Progenitor cell of endocrine pancreas (in vitro differentiated cells): ENCODE measurements at regions not wholly inside any gene's neighbourhood (a gene's known extent, or its start where the extent isn't known, plus 50 kb on each side); places are given as distances from the start of the nearest gene placed in this dataset.

ENCODE experiments used
- DNase-seq: peaks from one replicate; pipeline ENCODE4 v3.0.0; 2021; ENCODE audit warnings: low spot score; ENCODE audit not compliant: unreplicated experiment
- H3K27ac Mint-ChIP-seq: 2 replicates; pipeline ENCODE4 v1.8.0; 2021; ENCODE audit warnings: mild to moderate bottlenecking, moderate library complexity, mixed read lengths
- H3K27me3 Mint-ChIP-seq: 2 replicates; pipeline ENCODE4 v1.8.0; 2021; ENCODE audit warnings: mixed read lengths
- H3K36me3 Mint-ChIP-seq: 2 replicates; pipeline ENCODE4 v1.8.0; 2022; ENCODE audit warnings: mixed read lengths; ENCODE audit not compliant: insufficient read depth
- H3K4me1 Mint-ChIP-seq: 2 replicates; pipeline ENCODE4 v1.8.0; 2021; ENCODE audit warnings: low read depth, mixed read lengths
- H3K4me3 Mint-ChIP-seq: 2 replicates; pipeline ENCODE4 v1.8.0; 2021; ENCODE audit warnings: low read depth, mild to moderate bottlenecking, moderate library complexity, mixed read lengths
- H3K9me3 Mint-ChIP-seq: 2 replicates; pipeline ENCODE4 v1.8.0; 2021; ENCODE audit warnings: low read depth, mixed read lengths
- TF ChIP-seq, protein P1 (sequence below): fragments of 200-600 bp; sonication (generic); IDR thresholded peaks from one replicate; pipeline ENCODE4 v1.5.0; 2021; ENCODE audit warnings: antibody characterized with exemption, mild to moderate bottlenecking; ENCODE audit not compliant: unreplicated experiment

DNA sequence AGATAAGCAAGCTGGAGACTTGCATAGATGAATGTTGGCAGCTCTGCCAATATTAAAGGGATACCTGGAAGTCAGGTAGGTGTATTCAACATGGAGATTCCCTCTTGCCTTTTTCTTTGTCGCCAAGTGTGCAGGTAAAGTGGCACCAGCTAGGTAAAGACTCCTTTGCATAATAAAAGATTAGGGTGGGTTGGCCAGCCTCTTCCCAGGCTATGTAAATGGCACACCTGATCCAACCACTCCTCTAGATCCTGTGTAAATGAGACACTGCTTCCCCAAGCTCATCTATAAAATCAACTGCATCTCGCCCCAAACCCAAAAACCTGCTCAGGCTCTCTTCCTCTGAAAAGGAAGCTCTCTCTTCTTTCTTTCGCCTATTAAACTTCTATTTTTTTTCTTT, 100.8 kb upstream of the DSCAM start:
- Mint-ChIP-seq H3K9me3 (peaks cover 10% of the 10 kb centered on the region), H3K27me3 (no peaks in the 10 kb centered on the region), H3K4me1 (no peaks in the 10 kb centered on the region), H3K4me3 (no peak overlapping the region), H3K36me3 (no peaks in the 10 kb centered on the region), H3K27ac (no peak overlapping the region)
- DNase-seq = no peak
- TF ChIP-seq, protein P1, sequence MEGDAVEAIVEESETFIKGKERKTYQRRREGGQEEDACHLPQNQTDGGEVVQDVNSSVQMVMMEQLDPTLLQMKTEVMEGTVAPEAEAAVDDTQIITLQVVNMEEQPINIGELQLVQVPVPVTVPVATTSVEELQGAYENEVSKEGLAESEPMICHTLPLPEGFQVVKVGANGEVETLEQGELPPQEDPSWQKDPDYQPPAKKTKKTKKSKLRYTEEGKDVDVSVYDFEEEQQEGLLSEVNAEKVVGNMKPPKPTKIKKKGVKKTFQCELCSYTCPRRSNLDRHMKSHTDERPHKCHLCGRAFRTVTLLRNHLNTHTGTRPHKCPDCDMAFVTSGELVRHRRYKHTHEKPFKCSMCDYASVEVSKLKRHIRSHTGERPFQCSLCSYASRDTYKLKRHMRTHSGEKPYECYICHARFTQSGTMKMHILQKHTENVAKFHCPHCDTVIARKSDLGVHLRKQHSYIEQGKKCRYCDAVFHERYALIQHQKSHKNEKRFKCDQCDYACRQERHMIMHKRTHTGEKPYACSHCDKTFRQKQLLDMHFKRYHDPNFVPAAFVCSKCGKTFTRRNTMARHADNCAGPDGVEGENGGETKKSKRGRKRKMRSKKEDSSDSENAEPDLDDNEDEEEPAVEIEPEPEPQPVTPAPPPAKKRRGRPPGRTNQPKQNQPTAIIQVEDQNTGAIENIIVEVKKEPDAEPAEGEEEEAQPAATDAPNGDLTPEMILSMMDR = no peak

DNA sequence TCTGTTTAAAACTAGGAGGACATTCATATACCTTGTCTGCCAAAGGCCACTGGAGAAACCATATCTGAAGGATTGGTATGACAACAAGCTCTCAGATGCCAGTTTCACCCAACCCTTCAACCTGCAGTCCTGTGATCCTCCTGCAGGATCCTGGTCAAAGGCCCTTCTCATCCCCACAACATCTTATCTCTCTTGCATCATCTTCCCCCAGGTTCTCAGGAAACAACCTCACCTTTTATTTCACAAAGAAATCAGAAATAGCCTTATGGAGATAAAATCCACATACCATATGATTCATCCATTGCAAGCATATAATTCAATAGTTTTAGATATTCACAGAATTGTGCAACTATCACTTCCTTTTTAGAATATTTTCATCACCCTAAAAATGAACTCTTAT, 104.0 kb upstream of the DSCAM start:
- Mint-ChIP-seq H3K4me1 (no peaks in the 10 kb centered on the region), H3K27me3 (no peaks in the 10 kb centered on the region), H3K36me3 (no peaks in the 10 kb centered on the region), H3K9me3 (no peaks in the 10 kb centered on the region), H3K27ac (no peak overlapping the region), H3K4me3 (no peak overlapping the region)
- DNase-seq = no peak
- TF ChIP-seq, protein P1 = no peak

DNA sequence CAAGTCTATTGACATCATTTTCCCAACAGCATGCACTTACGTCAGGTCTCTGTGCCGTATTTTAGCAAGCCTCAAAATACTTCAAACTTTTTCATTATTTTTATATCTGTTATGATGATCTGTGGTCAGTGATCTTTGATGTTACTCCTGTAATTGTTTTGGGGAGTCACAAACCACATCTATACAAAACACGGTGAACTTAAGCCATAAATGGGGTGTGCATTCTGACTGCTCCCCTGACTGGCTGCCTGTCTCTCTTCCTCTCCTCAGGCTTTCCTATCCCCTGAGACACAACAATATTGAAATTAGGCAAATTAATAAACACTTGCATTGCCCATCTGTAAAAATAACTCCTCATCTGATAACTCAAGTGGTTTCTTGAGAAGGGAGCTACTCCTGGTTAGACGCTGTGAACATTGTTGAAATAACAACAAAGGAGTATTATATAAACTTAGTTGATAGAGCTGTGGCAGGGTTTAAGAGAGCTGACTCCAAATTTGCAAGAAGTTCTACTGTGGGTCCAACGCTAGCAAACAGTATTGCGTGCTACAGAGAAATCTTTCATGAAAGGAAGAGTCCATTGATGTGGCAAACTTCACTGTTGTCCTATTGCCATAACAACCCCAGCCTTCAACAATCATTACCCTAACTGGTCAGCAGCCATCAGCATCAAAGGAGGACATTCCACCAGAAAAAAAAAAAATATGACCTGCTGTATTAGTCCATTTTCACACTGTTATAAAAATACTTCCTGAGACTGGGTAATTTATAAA, 105.8 kb upstream of the DSCAM start:
- no peak for DNase-seq
- H3K27ac Mint-ChIP-seq = no peak overlapping the region
- no peaks in the 10 kb centered on the region for H3K9me3 Mint-ChIP-seq
- TF ChIP-seq, protein P1 = no peak
- no peaks in the 10 kb centered on the region for H3K27me3 Mint-ChIP-seq
- H3K4me1 Mint-ChIP-seq = no peaks in the 10 kb centered on the region
- H3K36me3 Mint-ChIP-seq = no peaks in the 10 kb centered on the region
- H3K4me3 Mint-ChIP-seq = no peak overlapping the region

DNA sequence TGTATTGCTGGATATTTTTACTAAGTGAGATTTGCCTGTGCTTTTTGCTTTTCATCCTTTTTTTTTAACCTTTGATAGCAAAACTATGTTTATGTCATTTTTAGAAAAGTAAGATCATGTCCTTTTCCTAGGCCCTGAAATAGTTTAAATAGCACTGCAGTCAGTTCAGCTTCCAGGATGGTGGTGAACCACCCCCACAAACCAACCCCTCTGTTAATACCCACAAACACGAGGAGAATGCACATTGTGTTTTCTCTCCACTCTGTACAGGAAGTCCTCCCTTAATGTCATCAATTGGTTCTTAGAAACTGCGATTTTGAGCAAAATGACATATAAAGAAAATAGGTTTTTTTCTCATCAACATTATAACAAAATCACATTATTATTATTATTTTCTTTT, 117.7 kb upstream of the DSCAM start:
- Mint-ChIP-seq H3K9me3 (no peaks in the 10 kb centered on the region), H3K4me1 (peaks cover 9% of the 10 kb centered on the region), H3K36me3 (no peaks in the 10 kb centered on the region), H3K27ac (no peak overlapping the region), H3K4me3 (no peak overlapping the region), H3K27me3 (peaks cover 9% of the 10 kb centered on the region)
- TF ChIP-seq, protein P1 = no peak
- no peak for DNase-seq

DNA sequence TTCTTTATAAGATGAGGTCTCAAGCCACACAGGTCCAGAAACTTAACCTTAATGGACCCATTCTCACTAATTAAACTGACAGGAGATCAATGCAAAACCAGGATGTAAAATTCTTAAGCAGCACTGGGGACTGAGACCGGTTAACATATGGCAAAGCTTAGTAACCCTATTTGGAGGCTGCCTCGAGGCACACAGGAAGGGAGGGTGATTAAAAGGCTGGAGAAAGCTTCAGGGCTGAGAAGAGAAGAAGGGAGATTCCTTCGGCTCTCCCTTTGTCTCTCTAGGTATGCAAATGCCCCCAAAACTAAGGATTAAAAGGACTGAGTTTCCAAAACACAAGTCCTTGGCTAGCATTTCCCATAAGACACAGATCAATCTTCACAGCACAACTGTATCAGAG, 120.8 kb upstream of the DSCAM start:
- Mint-ChIP-seq H3K36me3 (no peaks in the 10 kb centered on the region), H3K27me3 (peaks cover 15% of the 10 kb centered on the region), H3K9me3 (no peaks in the 10 kb centered on the region), H3K27ac (no peak overlapping the region), H3K4me3 (no peak overlapping the region), H3K4me1 (peaks cover 9% of the 10 kb centered on the region)
- no peak for DNase-seq
- TF ChIP-seq, protein P1 = no peak
